H1 (cell line): ENCODE measurements at regions not wholly inside any gene's neighbourhood (a gene's known extent, or its start where the extent isn't known, plus 50 kb on each side); places are given as distances from the start of the nearest gene placed in this dataset.

Source experiments
- CTCF ChIA-PET: fragments of 300-600 bp; sonication (Branson Sonifier 250); formaldehyde crosslinking; loops from one replicate; lab custom pipeline; 2021; ENCODE audit not compliant: partially characterized antibody; lab: Charles Lee
- POLR2A ChIA-PET: fragments of 300-600 bp; sonication (Branson Sonifier 250); formaldehyde crosslinking; loops from one replicate; lab custom pipeline; 2021; ENCODE audit warnings: inconsistent platforms; ENCODE audit not compliant: partially characterized antibody; lab: Charles Lee
- DNase-seq, 2 experiments: peaks; one replicate each; pipeline versions ENCODE4 v3.0.0 to v3.0.0-alpha.2; 2010 to 2022; ENCODE audit warnings: low spot score in 2 of 2, low read depth in 1 of 2, mixed read lengths in 1 of 2
- FAIRE-seq: peaks from 2 replicates; lab custom pipeline; 2011; peaks lifted over from hg19 to GRCh38; lab: Jason Lieb, UNC
- H2AFZ ChIP-seq: 2 replicates; pipeline ENCODE4 v1.8.1; 2012; ENCODE audit warnings: low read length, inconsistent platforms
- H2AK5ac ChIP-seq: 2 replicates; pipeline ENCODE4 v1.6.1; 2013; ENCODE audit warnings: low read depth, low read length
- H2BK120ac ChIP-seq: replicated peaks from 2 replicates; pipeline ENCODE3; 2013; ENCODE audit warnings: low read depth, low read length, inconsistent platforms
- H2BK12ac ChIP-seq: 2 replicates; pipeline ENCODE4 v1.6.1; 2013; ENCODE audit warnings: low read depth, low read length
- H2BK15ac ChIP-seq: 2 replicates; pipeline ENCODE4 v1.6.1; 2013; ENCODE audit warnings: low read length
- H2BK20ac ChIP-seq: 2 replicates; pipeline ENCODE4 v1.6.1; 2013; ENCODE audit warnings: low read length
- H2BK5ac ChIP-seq: 2 replicates; pipeline ENCODE4 v1.6.1; 2013; ENCODE audit warnings: low read depth, low read length
- H3K14ac ChIP-seq: 2 replicates; pipeline ENCODE4 v1.6.1; 2013; ENCODE audit warnings: inconsistent platforms; ENCODE audit not compliant: insufficient read length
- H3K18ac ChIP-seq: 2 replicates; pipeline ENCODE4 v1.6.1; 2013; ENCODE audit warnings: low read length; ENCODE audit errors: extremely low read depth
- H3K23ac ChIP-seq: 2 replicates; pipeline ENCODE4 v1.6.1; 2013; ENCODE audit warnings: inconsistent platforms; ENCODE audit not compliant: insufficient read length
- H3K23me2 ChIP-seq: 2 replicates; pipeline ENCODE4 v1.6.1; 2013; ENCODE audit warnings: low read depth, low read length
- H3K27ac ChIP-seq: 2 replicates; pipeline ENCODE4 v1.6.1; 2011; ENCODE audit warnings: low read depth, low read length, inconsistent platforms
- H3K27me3 ChIP-seq, 4 experiments: replicated peaks in 1 of 4; 1 replicate in 1 of 4; 2 replicates in 3 of 4; pipeline versions ENCODE4 v1.6.1 to v1.8.1; 2011 to 2013; ENCODE audit warnings: low read length in 3 of 4, mild to moderate bottlenecking in 3 of 4, inconsistent platforms in 2 of 4, mixed read lengths in 2 of 4, moderate library complexity in 1 of 4; ENCODE audit not compliant: control insufficient read depth in 3 of 4, insufficient read depth in 3 of 4; ENCODE audit errors: extremely low read depth in 1 of 4
- H3K36me3 ChIP-seq, 4 experiments: 2 replicates each; pipeline versions ENCODE4 v1.6.1 to v1.8.1; 2011 to 2013; ENCODE audit warnings: mild to moderate bottlenecking in 4 of 4, low read length in 3 of 4, moderate library complexity in 2 of 4, control low read depth in 1 of 4, inconsistent platforms in 1 of 4; ENCODE audit not compliant: insufficient read depth in 4 of 4, control insufficient read depth in 2 of 4
- H3K4ac ChIP-seq: replicated peaks from 2 replicates; pipeline ENCODE3; 2013; ENCODE audit warnings: low read length, low read depth, mixed read lengths, inconsistent platforms; ENCODE audit not compliant: insufficient read length
- H3K4me1 ChIP-seq, 4 experiments: replicated peaks in 1 of 4; 1 replicate in 1 of 4; 2 replicates in 3 of 4; pipeline versions ENCODE4 v1.6.1 to v1.8.1; 2011 to 2013; ENCODE audit warnings: low read length in 3 of 4, inconsistent platforms in 2 of 4, mixed read lengths in 1 of 4; ENCODE audit not compliant: insufficient read depth in 4 of 4, control insufficient read depth in 3 of 4
- H3K4me2 ChIP-seq, 2 experiments: 2 replicates each; pipeline versions ENCODE4 v1.6.1 to v1.8.1; 2011 to 2013; ENCODE audit warnings: low read depth in 2 of 2, low read length in 2 of 2, control low read depth in 1 of 2, inconsistent platforms in 1 of 2, mild to moderate bottlenecking in 1 of 2; ENCODE audit not compliant: insufficient read depth in 1 of 2
- H3K4me3 ChIP-seq, 4 experiments: fragments of 200-600, 300-600 bp in 1 of 4; sonication (generic), shearing (Covaris generic), sonication (Bioruptor Twin) in 1 of 4; 2 replicates each; pipeline versions ENCODE4 v1.5.1 to v1.8.1; 2011 to 2016; ENCODE audit warnings: low read length in 4 of 4, low read depth in 3 of 4, control low read depth in 2 of 4, inconsistent platforms in 2 of 4, mild to moderate bottlenecking in 2 of 4, mixed read lengths in 1 of 4, moderate library complexity in 1 of 4; ENCODE audit not compliant: insufficient read depth in 2 of 4; ENCODE audit errors: extremely low read depth in 1 of 4
- H3K56ac ChIP-seq: replicated peaks from 2 replicates; pipeline ENCODE3; 2013; ENCODE audit warnings: low read depth, mild to moderate bottlenecking, mixed read lengths, low read length, inconsistent platforms; ENCODE audit not compliant: insufficient read length
- H3K79me1 ChIP-seq: 2 replicates; pipeline ENCODE4 v1.6.1; 2013; ENCODE audit warnings: low read depth, low read length, control low read depth
- H3K79me2 ChIP-seq, 2 experiments: 2 replicates each; pipeline versions ENCODE4 v1.6.1 to v1.8.1; 2012 to 2013; ENCODE audit warnings: low read length in 2 of 2, mild to moderate bottlenecking in 2 of 2, inconsistent platforms in 1 of 2; ENCODE audit not compliant: insufficient read depth in 2 of 2, control insufficient read depth in 1 of 2
- H3K9ac ChIP-seq, 4 experiments: replicated peaks in 1 of 4; 1 replicate in 1 of 4; 2 replicates in 3 of 4; pipeline versions ENCODE4 v1.6.1 to v1.8.1; 2011 to 2013; ENCODE audit warnings: low read depth in 3 of 4, low read length in 3 of 4, control low read depth in 2 of 4, mild to moderate bottlenecking in 2 of 4, moderate library complexity in 2 of 4, inconsistent platforms in 1 of 4; ENCODE audit errors: extremely low read depth in 1 of 4
- H3K9me3 ChIP-seq, 2 experiments: 2 replicates each; pipeline versions ENCODE4 v1.6.1 to v1.8.1; 2012 to 2013; ENCODE audit warnings: mild to moderate bottlenecking in 2 of 2, moderate library complexity in 2 of 2, control low read depth in 1 of 2, inconsistent platforms in 1 of 2, low read depth in 1 of 2, low read length in 1 of 2, mixed read lengths in 1 of 2; ENCODE audit not compliant: insufficient read depth in 2 of 2
- H4K20me1 ChIP-seq, 2 experiments: replicated peaks in 1 of 2; 2 replicates each; pipeline versions ENCODE3 to v1.8.1; 2011 to 2013; ENCODE audit warnings: inconsistent platforms in 2 of 2, low read length in 2 of 2, mild to moderate bottlenecking in 1 of 2; ENCODE audit not compliant: insufficient read depth in 2 of 2, control insufficient read depth in 1 of 2
- H4K5ac ChIP-seq: 2 replicates; pipeline ENCODE4 v1.6.1; 2013; ENCODE audit warnings: low read length, low read depth, mixed read lengths, inconsistent platforms; ENCODE audit not compliant: insufficient read length
- H4K8ac ChIP-seq: 2 replicates; pipeline ENCODE4 v1.8.0; 2013; ENCODE audit warnings: mild to moderate bottlenecking, moderate library complexity, low read length, inconsistent platforms; ENCODE audit not compliant: insufficient read depth; ENCODE audit errors: extremely low read depth
- H4K91ac ChIP-seq: replicated peaks from 2 replicates; pipeline ENCODE3; 2013; ENCODE audit warnings: low read length, mixed read lengths, inconsistent platforms; ENCODE audit not compliant: insufficient read length
- BRCA1 ChIP-seq: IDR thresholded peaks from 2 replicates; pipeline ENCODE4 v1.6.1; 2012; ENCODE audit warnings: low read depth, low read length, improper control_type of control experiment
- CBX8 ChIP-seq: fragments of 300-800, 300-1000 bp; sonication (generic); IDR thresholded peaks from 2 replicates; pipeline ENCODE4 v1.7.1; 2016; ENCODE audit warnings: low read depth, low read length, borderline replicate concordance
- CEBPB ChIP-seq: IDR thresholded peaks from 2 replicates; pipeline ENCODE4 v1.6.1; 2012; ENCODE audit warnings: low read depth, low read length
- GABPA ChIP-seq: IDR thresholded peaks from 2 replicates; pipeline ENCODE4 v1.6.1; 2011; ENCODE audit warnings: mild to moderate bottlenecking, low read length, moderate library complexity, borderline replicate concordance; ENCODE audit not compliant: insufficient read depth
- KDM1A ChIP-seq: fragments of 200-600, 300-600 bp; sonication (generic); IDR thresholded peaks from 2 replicates; pipeline ENCODE4 v1.7.1; 2016; ENCODE audit warnings: mild to moderate bottlenecking, low read length, borderline replicate concordance
- KDM4A ChIP-seq: IDR thresholded peaks from one replicate; pipeline ENCODE4 v1.7.1; 2012; ENCODE audit warnings: low read depth, mild to moderate bottlenecking, moderate library complexity, low read length, inconsistent platforms; ENCODE audit not compliant: severe bottlenecking
- PHF8 ChIP-seq: fragments of 200-600 bp; sonication (generic); conservative IDR thresholded peaks from 2 replicates; pipeline ENCODE4 v1.7.1; 2012; ENCODE audit warnings: low read depth, mild to moderate bottlenecking, inconsistent platforms, low read length, moderate library complexity
- RAD21 ChIP-seq, 2 experiments: IDR thresholded peaks in 1 of 2; conservative IDR thresholded peaks in 1 of 2; 2 replicates each; pipeline ENCODE4 v1.6.1; 2011; ENCODE audit warnings: low read depth in 2 of 2, low read length in 2 of 2, improper control_type of control experiment in 1 of 2, inconsistent platforms in 1 of 2, mild to moderate bottlenecking in 1 of 2, moderate library complexity in 1 of 2
- SAP30 ChIP-seq: fragments of 300-600 bp; sonication (generic); IDR thresholded peaks from 2 replicates; pipeline ENCODE4 v1.7.1; 2012; ENCODE audit warnings: low read length, moderate library complexity, mild to moderate bottlenecking, inconsistent platforms; ENCODE audit not compliant: insufficient read depth, insufficient replicate concordance
- SP4 ChIP-seq: IDR thresholded peaks from 2 replicates; pipeline ENCODE4 v1.6.1; 2012; ENCODE audit warnings: low read length, inconsistent platforms
- TBP ChIP-seq: IDR thresholded peaks from 2 replicates; pipeline ENCODE4 v1.6.1; 2011; ENCODE audit warnings: low read depth, low read length, improper control_type of control experiment
- YY1 ChIP-seq: IDR thresholded peaks from 2 replicates; pipeline ENCODE4 v1.6.1; 2011; ENCODE audit warnings: low read depth, mild to moderate bottlenecking, low read length
- ZNF274 ChIP-seq: IDR thresholded peaks from 2 replicates; pipeline ENCODE4 v1.7.0; 2012; ENCODE audit warnings: low read length, borderline replicate concordance; ENCODE audit errors: extremely low read depth
- WGBS, 2 experiments: shearing (Covaris generic) in 1 of 2; methylation state at CpG; one replicate each; pipeline versions ENCODE4 v1.1.6 to v1.1.7; 2013 to 2015; ENCODE audit warnings: low lambda C conversion rate in 2 of 2, mixed read lengths in 2 of 2, inconsistent platforms in 1 of 2, low coverage in 1 of 2, missing lambda C conversion rate in 1 of 2; ENCODE audit not compliant: insufficient replicate concordance in 2 of 2, insufficient coverage in 1 of 2, insufficient read length in 1 of 2; ENCODE audit errors: extremely low coverage in 1 of 2, missing lambda C conversion rate in 1 of 2; 5-methylcytosine and 5-hydroxymethylcytosine counted together

DNA sequence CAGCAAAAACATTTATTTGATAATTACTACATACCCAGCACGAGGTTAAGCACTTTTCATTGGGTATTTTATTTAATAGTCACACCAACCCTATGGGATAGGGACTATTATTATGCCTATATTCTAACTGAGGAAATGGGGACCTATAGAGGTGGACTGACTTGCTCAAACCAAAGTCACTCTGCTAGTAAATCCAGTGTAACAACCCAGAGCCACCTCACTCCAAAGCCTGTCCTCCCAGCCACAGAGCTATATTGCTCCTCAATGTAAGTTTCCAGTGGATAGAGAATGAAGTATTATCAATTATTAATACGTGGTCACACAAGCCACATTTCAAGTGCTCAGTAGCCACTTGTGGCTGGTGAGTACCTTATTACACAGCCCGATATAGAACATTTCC lies 97.5 kb downstream of the RGS2 start:
- Histone ChIP-seq H3K36me3 (no peaks in the 10 kb centered on the region), H4K20me1 (no peaks in the 10 kb centered on the region), H2BK15ac (no peak overlapping the region), H3K4me3 (no peak overlapping the region), H3K79me2 (no peaks in the 10 kb centered on the region), H3K14ac (no peak overlapping the region), H2BK20ac (no peak overlapping the region), H2BK12ac (no peak overlapping the region), H2AFZ (no peak overlapping the region), H3K23me2 (no peaks in the 10 kb centered on the region; the same call in 1 of the 2 replicates), H3K9me3 (no peaks in the 10 kb centered on the region), H2BK120ac (no peak overlapping the region), H4K8ac (no peak overlapping the region), H3K18ac (no peak overlapping the region), H2BK5ac (no peak overlapping the region), H3K27me3 (no peaks in the 10 kb centered on the region), H3K4me2 (no peak overlapping the region), H3K23ac (no peak overlapping the region), H3K79me1 (no peaks in the 10 kb centered on the region), H3K27ac (no peak overlapping the region), H2AK5ac (no peak overlapping the region), H3K9ac (no peak overlapping the region), H4K91ac (no peak overlapping the region), H3K56ac (no peak overlapping the region), H4K5ac (no peak overlapping the region), H3K4ac (no peak overlapping the region), H3K4me1 (no peaks in the 10 kb centered on the region)
- CTCF ChIA-PET = no interaction called here
- DNase-seq (no peak), FAIRE-seq (no peak)
- POLR2A ChIA-PET = no interaction called here
- WGBS, 2 experiments = 86% methylated on average over 3 of the region's 3 CpGs; no CpG with 5 or more reads in 1 of the 2 experiments
- TF ChIP-seq GABPA (no peak), ZNF274 (no peak), BRCA1 (no peak), KDM1A (no peak), CBX8 (no peak), PHF8 (no peak), SAP30 (no peak), TBP (no peak), SP4 (no peak), RAD21 (IDR thresholded peaks at IDR 0.05 in 1 of 2, conservative IDR thresholded peaks at IDR 0.05 in 1 of 2; ENCODE audit: low read depth in 2 of 2, low read length in 2 of 2) (no peak), YY1 (no peak), KDM4A (no peak), CEBPB (no peak)
